Tibial artery (tissue), 4 donors: ENCODE measurements at regions not wholly inside any gene's neighbourhood (a gene's known extent, or its start where the extent isn't known, plus 50 kb on each side); places are given as distances from the start of the nearest gene placed in this dataset.

Experiments used
- DNase-seq, 2 donors: peaks; one replicate each; pipeline ENCODE4 v3.0.0-alpha.2; 2019
- H3K27ac ChIP-seq, 2 donors: fragments of 200-600 bp; sonication (generic) in 1 of 2; 1 replicate in 1 of 2; 2 replicates in 1 of 2; pipeline ENCODE4 v1.5.1; 2018 to 2019; ENCODE audit warnings: mild to moderate bottlenecking in 1 of 2
- H3K27me3 ChIP-seq, 2 donors: fragments of 200-600 bp; sonication (generic) in 1 of 2; one replicate each; pipeline versions ENCODE4 v1.5.1 to v1.6.0; 2016 to 2019
- H3K36me3 ChIP-seq, 3 donors: fragments of 200-600 bp; sonication (generic) in 2 of 3; one replicate each; pipeline ENCODE4 v1.5.1; 2016 to 2019; ENCODE audit warnings: mild to moderate bottlenecking in 2 of 3
- H3K4me1 ChIP-seq, 4 donors: fragments of 200-600 bp; sonication (generic) in 2 of 4; 1 replicate in 3 of 4; 2 replicates in 1 of 4; pipeline ENCODE4 v1.5.1; 2016 to 2019
- H3K4me3 ChIP-seq, 2 donors: fragments of 200-600 bp; sonication (generic) in 1 of 2; 1 replicate in 1 of 2; 2 replicates in 1 of 2; pipeline ENCODE4 v1.5.1; 2018 to 2019; ENCODE audit warnings: mild to moderate bottlenecking in 2 of 2
- H3K9me3 ChIP-seq, 3 donors: fragments of 200-600 bp; sonication (generic) in 1 of 3; one replicate each; pipeline ENCODE4 v1.5.1; 2016 to 2019
- CTCF ChIP-seq, 2 experiments: fragments of 200-600 bp in 1 of 2; fragments of 450-650 bp in 1 of 2; IDR thresholded peaks; one replicate each; pipeline ENCODE4 v1.5.1; 2017 to 2019; ENCODE audit warnings: antibody characterized with exemption in 2 of 2, mild to moderate bottlenecking in 1 of 2, moderate library complexity in 1 of 2
- intact Hi-C: fragments of 100-400 bp; cut with DNase I; formaldehyde crosslinking; loops from one replicate; pipeline ENCODE4 v1.15.0; 2023; ENCODE audit warnings: low total_unique reads

DNA sequence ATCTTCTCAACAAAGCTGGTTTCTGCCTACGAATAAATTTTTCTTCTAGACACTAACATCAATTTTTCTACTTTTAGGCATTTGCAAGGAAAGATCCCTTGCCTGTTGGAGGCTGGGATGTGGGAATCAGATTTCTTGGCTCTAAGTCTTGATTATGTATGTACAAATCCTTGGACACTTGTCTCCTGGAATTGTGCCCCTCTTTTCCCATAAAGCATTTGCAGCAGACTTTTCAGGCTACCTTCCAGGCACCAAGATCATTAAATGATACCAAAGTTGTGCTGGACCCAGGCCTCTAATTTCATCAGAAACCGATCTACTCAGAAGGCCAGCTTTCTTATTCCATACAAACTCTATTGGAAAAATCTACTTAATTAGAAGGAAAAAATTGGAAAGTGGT lies 339.5 kb upstream of the DIPK2B start:
- Histone ChIP-seq H3K27me3 (no peaks in the 10 kb centered on the region), H3K27ac (no peak overlapping the region), H3K4me3 (no peak overlapping the region), H3K9me3 (peaks cover 0 to 2% (median under 1%) of the 10 kb centered on the region in 3 donors), H3K36me3 (no peaks in the 10 kb centered on the region), H3K4me1 (no peaks in the 10 kb centered on the region)
- TF ChIP-seq CTCF (IDR thresholded peaks at IDR 0.05) = no peak
- intact Hi-C loops = no loop called here
- no peak for DNase-seq

DNA sequence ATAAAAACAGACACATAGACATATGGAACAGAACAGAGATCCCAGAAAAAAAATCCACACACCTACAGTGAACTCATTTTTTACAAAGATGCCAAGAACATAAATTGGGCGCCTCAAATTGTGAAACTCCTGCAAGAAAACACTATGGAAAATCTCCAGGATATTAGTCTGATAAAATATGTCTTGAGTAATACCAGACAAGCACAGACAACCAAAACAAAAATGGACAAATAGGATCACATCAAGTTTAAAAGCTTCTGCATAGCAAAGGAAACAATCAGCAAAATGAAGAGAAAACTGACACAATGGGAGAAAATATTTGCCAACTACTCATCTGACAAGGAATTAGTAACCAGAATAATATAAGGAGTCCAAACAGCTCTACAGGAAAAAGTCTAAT lies 337.3 kb upstream of the DIPK2B start:
- no peaks in the 10 kb centered on the region for H3K27me3 ChIP-seq
- intact Hi-C loops = no loop called here
- H3K4me3 ChIP-seq = no peak overlapping the region
- H3K36me3 ChIP-seq = no peaks in the 10 kb centered on the region
- peaks cover 0 to 5% (median 5%) of the 10 kb centered on the region in 3 donors for H3K9me3 ChIP-seq
- no peak overlapping the region for H3K27ac ChIP-seq
- no peaks in the 10 kb centered on the region for H3K4me1 ChIP-seq
- DNase-seq = no peak
- TF ChIP-seq CTCF (IDR thresholded peaks at IDR 0.05) = no peak

- no peak for DNase-seq
Measured at GRCh38 chrX:45527834-45528233, 327.2 kb upstream of the DIPK2B start.

DNA sequence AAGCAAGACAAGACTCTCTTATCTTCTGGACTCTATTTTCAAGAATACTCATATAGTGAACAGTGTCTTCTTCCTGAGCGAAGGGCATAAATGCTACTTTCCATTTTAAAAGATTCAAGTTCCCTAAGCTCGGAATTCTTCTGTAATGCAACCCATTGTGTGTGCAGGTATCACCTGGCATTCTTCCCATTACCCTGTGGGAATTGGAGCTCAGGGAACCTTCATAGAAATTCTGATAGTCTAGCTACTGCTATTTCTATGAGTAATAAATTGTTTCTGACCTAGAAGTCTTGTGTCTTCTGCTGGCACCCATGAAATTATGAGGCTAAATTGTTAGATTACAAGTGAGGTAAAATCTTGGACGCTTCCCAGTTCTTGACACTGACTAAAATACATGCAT lies 324.1 kb upstream of the DIPK2B start:
- DNase-seq = no peak
- intact Hi-C loops = loop anchor here (5.0 kb wide), 1 partner anchor 842 kb away; no protein-coding TSS in a partner anchor
- H3K4me1 ChIP-seq = no peaks in the 10 kb centered on the region
- H3K27me3 ChIP-seq = no peaks in the 10 kb centered on the region
- TF ChIP-seq CTCF (IDR thresholded peaks at IDR 0.05) = no peak
- H3K27ac ChIP-seq = no peak overlapping the region
- H3K4me3 ChIP-seq = no peak overlapping the region
- no peaks in the 10 kb centered on the region for H3K9me3 ChIP-seq
- no peaks in the 10 kb centered on the region for H3K36me3 ChIP-seq

More at GRCh38 chrX:45527834-45528233, 327.2 kb upstream of the DIPK2B start:
- H3K9me3 ChIP-seq = no peaks in the 10 kb centered on the region
- H3K4me1 ChIP-seq = no peaks in the 10 kb centered on the region
- H3K27ac ChIP-seq = no peak overlapping the region
- H3K27me3 ChIP-seq = no peaks in the 10 kb centered on the region
- no peaks in the 10 kb centered on the region for H3K36me3 ChIP-seq
- no peak for TF ChIP-seq CTCF (IDR thresholded peaks at IDR 0.05)
- intact Hi-C loops = no loop called here
- H3K4me3 ChIP-seq = no peak overlapping the region

DNA sequence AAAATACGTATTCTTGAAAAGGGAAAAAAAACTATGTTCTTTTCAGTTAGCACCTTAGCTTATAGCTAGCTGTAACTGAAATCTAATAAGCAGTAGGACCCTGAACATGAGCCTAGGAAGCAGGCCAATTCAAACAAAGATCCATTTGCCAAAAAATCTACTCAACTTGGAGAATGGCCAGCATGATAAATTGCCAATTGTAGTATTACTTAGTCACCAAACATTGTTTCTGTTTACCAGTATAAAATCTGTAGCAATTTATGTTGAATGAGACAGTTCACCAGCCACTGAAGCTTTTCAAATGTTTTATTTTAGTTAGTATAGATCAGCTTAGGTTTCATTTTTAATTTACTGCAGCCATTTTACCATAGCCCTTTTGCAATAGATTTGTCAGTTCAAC lies 323.6 kb upstream of the DIPK2B start:
- no peak for DNase-seq
- Histone ChIP-seq H3K9me3 (no peaks in the 10 kb centered on the region), H3K4me3 (no peak overlapping the region), H3K36me3 (no peaks in the 10 kb centered on the region), H3K27ac (no peak overlapping the region), H3K27me3 (no peaks in the 10 kb centered on the region), H3K4me1 (no peaks in the 10 kb centered on the region)
- intact Hi-C loops = loop anchor here (5.0 kb wide), 1 partner anchor 843 kb away; no protein-coding TSS in a partner anchor
- no peak for TF ChIP-seq CTCF (IDR thresholded peaks at IDR 0.05)

GRCh38 chrX:45518552-45518951 lies 317.9 kb upstream of the DIPK2B start:
- Histone ChIP-seq H3K4me3 (no peak overlapping the region), H3K4me1 (peaks cover 0 to 11% (median 2%) of the 10 kb centered on the region in 4 donors), H3K27ac (no peak overlapping the region), H3K27me3 (no peaks in the 10 kb centered on the region), H3K36me3 (no peaks in the 10 kb centered on the region), H3K9me3 (no peaks in the 10 kb centered on the region)
- DNase-seq = no peak
- intact Hi-C loops = loop anchor here (10.0 kb wide), 1 partner anchor 226 kb away; no protein-coding TSS in a partner anchor
- no peak for TF ChIP-seq CTCF (IDR thresholded peaks at IDR 0.05)
